ENCODE measurements at regions not wholly inside any gene's neighbourhood (a gene's known extent, or its start where the extent isn't known, plus 50 kb on each side); places are given as distances from the start of the nearest gene placed in this dataset.

DNA sequence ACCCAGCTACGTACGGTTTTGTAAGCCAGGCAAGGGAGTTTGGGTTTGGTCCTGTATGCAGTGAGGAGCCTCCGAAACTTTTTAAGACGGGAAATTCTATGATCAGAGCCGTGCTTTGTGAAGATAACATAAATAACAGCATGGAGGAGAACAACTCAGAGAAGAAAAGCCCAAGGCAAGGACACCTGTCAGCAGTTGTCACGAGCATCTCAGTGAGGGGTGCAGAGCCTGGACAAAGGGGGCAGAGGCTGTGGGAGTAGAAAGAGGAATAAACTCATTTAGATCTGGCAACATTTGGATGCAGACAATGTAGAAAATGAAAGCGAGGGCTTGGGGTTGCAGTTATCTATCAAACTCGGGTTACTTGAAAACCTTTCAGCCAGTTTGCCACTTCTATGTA is 64.5 kb downstream of the CAVIN2 start:
- no peak for DNase-seq
- Mint-ChIP-seq H3K36me3 (no peaks in the 10 kb centered on the region), H3K9me3 (peaks cover 0 to 2% (median 0%) of the 10 kb centered on the region in 11 donors), H3K4me3 (no peak overlapping the region), H3K27ac (no peak overlapping the region), H3K27me3 (peaks cover 3 to 17% (median 9%) of the 10 kb centered on the region in 5 donors), H3K4me1 (peaks cover 0 to 11% (median 4%) of the 10 kb centered on the region in 7 donors)
- Histone ChIP-seq H3K9me3 (ENCODE audit: control insufficient read depth in 2 of 3, low read length in 3 of 3) (no peaks in the 10 kb centered on the region), H3K27me3 (ENCODE audit: control insufficient read depth in 2 of 2, insufficient read depth in 2 of 2, low read length in 2 of 2) (no peaks in the 10 kb centered on the region), H3K4me1 (ENCODE audit: control insufficient read depth in 2 of 2, insufficient read depth in 2 of 2, low read length in 2 of 2) (no peaks in the 10 kb centered on the region), H3K27ac (ENCODE audit: low read depth, low read length) (no peak overlapping the region), H3K36me3 (ENCODE audit: control insufficient read depth in 2 of 3, insufficient read depth in 3 of 3, low read length in 3 of 3) (no peaks in the 10 kb centered on the region), H3K4me3 (ENCODE audit: low read length) (no peak overlapping the region)
- intact Hi-C loops (cut with micrococcal nuclease), result no loop called here
- ChIA-PET CTCF (no interaction called here), POLR2A (no interaction called here)
- no peak for ATAC-seq

DNA sequence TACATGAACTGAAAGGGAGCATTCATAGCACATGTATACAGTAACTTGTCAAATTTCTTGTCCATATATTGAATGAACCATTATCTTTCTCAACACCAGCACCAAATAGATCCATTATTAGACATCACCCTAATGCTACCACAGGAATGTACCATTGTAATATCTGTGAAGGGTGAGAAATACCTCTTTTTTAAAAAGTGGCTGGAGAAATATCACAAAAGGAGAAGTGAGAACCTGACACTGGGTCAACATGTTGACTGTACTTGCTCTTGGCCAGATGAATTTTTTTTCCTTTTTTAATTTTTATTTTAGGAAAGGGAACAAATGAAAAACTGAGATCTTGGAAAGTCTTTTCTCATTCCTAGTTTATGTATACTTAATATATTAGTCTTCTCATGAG is 63.5 kb downstream of the CAVIN2 start:
- POLR2A ChIA-PET, result no interaction called here
- no peak for DNase-seq
- Histone ChIP-seq H3K36me3 (ENCODE audit: control insufficient read depth in 2 of 3, insufficient read depth in 3 of 3, low read length in 3 of 3) (no peaks in the 10 kb centered on the region), H3K4me1 (ENCODE audit: control insufficient read depth in 2 of 2, insufficient read depth in 2 of 2, low read length in 2 of 2) (no peaks in the 10 kb centered on the region), H3K9me3 (ENCODE audit: control insufficient read depth in 2 of 3, low read length in 3 of 3) (no peaks in the 10 kb centered on the region), H3K27me3 (ENCODE audit: control insufficient read depth in 2 of 2, insufficient read depth in 2 of 2, low read length in 2 of 2) (no peaks in the 10 kb centered on the region), H3K4me3 (ENCODE audit: low read length) (no peak overlapping the region), H3K27ac (ENCODE audit: low read depth, low read length) (no peak overlapping the region)
- intact Hi-C loops (cut with micrococcal nuclease), result no loop called here
- no peak overlapping the region for H3K4me3 Mint-ChIP-seq
- no peaks in the 10 kb centered on the region for H3K36me3 Mint-ChIP-seq
- H3K27me3 Mint-ChIP-seq, result peaks cover 8 to 23% (median 15%) of the 10 kb centered on the region in 5 donors
- H3K9me3 Mint-ChIP-seq, result peaks cover 0 to 1% (median 0%) of the 10 kb centered on the region in 11 donors
- ATAC-seq, result no peak
- no peak overlapping the region for H3K27ac Mint-ChIP-seq
- H3K4me1 Mint-ChIP-seq, result peaks cover 0 to 16% (median 8%) of the 10 kb centered on the region in 7 donors
- CTCF ChIA-PET, result no interaction called here
